ENCODE measurements at regions not wholly inside any gene's neighbourhood (a gene's known extent, or its start where the extent isn't known, plus 50 kb on each side); places are given as distances from the start of the nearest gene placed in this dataset.

DNA sequence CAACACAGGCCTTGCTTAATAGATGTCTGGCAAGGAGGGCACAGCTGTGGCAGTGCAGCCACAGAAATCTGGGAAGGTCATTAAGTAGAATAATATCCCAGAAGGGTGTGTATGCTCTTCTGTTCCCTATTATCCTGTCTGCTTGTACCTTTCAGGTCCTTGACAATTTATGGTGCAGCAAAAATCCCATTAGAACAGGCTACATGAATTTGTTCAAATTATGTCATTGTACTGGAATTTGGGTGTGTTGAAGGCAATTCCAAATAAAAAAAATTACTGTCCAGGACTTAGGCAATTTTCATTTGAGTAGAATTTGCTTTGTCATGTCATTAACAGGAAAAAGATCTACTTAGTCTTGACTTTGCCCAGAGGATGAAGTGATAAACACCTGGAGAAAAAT lies 192.1 kb downstream of the IDS start:
- Histone ChIP-seq H2AFZ (ENCODE audit: control insufficient read depth, low read depth, low read length) (no peak overlapping the region), H3K4me3 (no peak overlapping the region), H3K27me3 (replicated peaks in 1 of 2; ENCODE audit: control insufficient read depth in 2 of 2, insufficient read depth in 2 of 2, low read length in 1 of 2) (no peaks in the 10 kb centered on the region), H4K20me1 (ENCODE audit: control insufficient read depth, insufficient read depth) (no peaks in the 10 kb centered on the region), H3K36me3 (ENCODE audit: control insufficient read depth in 2 of 2, insufficient read depth in 2 of 2, low read length in 1 of 2) (no peaks in the 10 kb centered on the region), H3K27ac (ENCODE audit: control insufficient read depth, insufficient read depth) (no peak overlapping the region), H3K79me2 (ENCODE audit: control insufficient read depth, insufficient read depth, low read length) (no peaks in the 10 kb centered on the region), H3K4me1 (ENCODE audit: control insufficient read depth, insufficient read depth, low read length) (no peaks in the 10 kb centered on the region), H3K9ac (ENCODE audit: control insufficient read depth, insufficient read depth, low read length) (no peak overlapping the region), H3K4me2 (ENCODE audit: control insufficient read depth, insufficient read depth) (no peak overlapping the region), H3K9me3 (replicated peaks; ENCODE audit: control insufficient read depth, insufficient read depth, low read length) (no peaks in the 10 kb centered on the region)
- intact Hi-C loops (cut with micrococcal nuclease; ENCODE audit: unreplicated experiment) (no loop called here), in situ Hi-C loops (cut with MboI) (no loop called here)
- DNase-seq (ENCODE audit: low read depth, low spot score) (no peak), ATAC-seq (no peak), FAIRE-seq (no peak)
- CTCF ChIA-PET, result no interaction called here
- RAD21 ChIA-PET (ENCODE audit: unreplicated experiment), result no interaction called here
- SMC1A ChIA-PET (ENCODE audit: uncharacterized antibody, unreplicated experiment), result no interaction called here
- BruUV-seq (replicated peaks), result no TSS peak
- TF ChIP-seq, protein P1, sequence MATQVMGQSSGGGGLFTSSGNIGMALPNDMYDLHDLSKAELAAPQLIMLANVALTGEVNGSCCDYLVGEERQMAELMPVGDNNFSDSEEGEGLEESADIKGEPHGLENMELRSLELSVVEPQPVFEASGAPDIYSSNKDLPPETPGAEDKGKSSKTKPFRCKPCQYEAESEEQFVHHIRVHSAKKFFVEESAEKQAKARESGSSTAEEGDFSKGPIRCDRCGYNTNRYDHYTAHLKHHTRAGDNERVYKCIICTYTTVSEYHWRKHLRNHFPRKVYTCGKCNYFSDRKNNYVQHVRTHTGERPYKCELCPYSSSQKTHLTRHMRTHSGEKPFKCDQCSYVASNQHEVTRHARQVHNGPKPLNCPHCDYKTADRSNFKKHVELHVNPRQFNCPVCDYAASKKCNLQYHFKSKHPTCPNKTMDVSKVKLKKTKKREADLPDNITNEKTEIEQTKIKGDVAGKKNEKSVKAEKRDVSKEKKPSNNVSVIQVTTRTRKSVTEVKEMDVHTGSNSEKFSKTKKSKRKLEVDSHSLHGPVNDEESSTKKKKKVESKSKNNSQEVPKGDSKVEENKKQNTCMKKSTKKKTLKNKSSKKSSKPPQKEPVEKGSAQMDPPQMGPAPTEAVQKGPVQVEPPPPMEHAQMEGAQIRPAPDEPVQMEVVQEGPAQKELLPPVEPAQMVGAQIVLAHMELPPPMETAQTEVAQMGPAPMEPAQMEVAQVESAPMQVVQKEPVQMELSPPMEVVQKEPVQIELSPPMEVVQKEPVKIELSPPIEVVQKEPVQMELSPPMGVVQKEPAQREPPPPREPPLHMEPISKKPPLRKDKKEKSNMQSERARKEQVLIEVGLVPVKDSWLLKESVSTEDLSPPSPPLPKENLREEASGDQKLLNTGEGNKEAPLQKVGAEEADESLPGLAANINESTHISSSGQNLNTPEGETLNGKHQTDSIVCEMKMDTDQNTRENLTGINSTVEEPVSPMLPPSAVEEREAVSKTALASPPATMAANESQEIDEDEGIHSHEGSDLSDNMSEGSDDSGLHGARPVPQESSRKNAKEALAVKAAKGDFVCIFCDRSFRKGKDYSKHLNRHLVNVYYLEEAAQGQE (IDR thresholded peaks at IDR 0.05; ENCODE audit: low read depth, low read length), result no peak
- no peak for TF ChIP-seq ZBED1 (IDR thresholded peaks at IDR 0.05; ENCODE audit: borderline replicate concordance)
- TF ChIP-seq EED (IDR thresholded peaks at IDR 0.05; ENCODE audit: low read depth), result no peak
- TF ChIP-seq, protein P2, sequence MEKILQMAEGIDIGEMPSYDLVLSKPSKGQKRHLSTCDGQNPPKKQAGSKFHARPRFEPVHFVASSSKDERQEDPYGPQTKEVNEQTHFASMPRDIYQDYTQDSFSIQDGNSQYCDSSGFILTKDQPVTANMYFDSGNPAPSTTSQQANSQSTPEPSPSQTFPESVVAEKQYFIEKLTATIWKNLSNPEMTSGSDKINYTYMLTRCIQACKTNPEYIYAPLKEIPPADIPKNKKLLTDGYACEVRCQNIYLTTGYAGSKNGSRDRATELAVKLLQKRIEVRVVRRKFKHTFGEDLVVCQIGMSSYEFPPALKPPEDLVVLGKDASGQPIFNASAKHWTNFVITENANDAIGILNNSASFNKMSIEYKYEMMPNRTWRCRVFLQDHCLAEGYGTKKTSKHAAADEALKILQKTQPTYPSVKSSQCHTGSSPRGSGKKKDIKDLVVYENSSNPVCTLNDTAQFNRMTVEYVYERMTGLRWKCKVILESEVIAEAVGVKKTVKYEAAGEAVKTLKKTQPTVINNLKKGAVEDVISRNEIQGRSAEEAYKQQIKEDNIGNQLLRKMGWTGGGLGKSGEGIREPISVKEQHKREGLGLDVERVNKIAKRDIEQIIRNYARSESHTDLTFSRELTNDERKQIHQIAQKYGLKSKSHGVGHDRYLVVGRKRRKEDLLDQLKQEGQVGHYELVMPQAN (conservative IDR thresholded peaks at IDR 0.05), result no peak
- no peak for TF ChIP-seq JUND (IDR thresholded peaks at IDR 0.05; ENCODE audit: low read depth, low read length)
- POLR2A ChIA-PET, result no interaction called here

Data from GM12878 (cell line).